ENCODE measurements at regions not wholly inside any gene's neighbourhood (a gene's known extent, or its start where the extent isn't known, plus 50 kb on each side); places are given as distances from the start of the nearest gene placed in this dataset.

- DNase-seq: no peak
These were observed 56.4 kb upstream of the PTGFR start for GRCh38 chr1:78434351-78434750.

DNA sequence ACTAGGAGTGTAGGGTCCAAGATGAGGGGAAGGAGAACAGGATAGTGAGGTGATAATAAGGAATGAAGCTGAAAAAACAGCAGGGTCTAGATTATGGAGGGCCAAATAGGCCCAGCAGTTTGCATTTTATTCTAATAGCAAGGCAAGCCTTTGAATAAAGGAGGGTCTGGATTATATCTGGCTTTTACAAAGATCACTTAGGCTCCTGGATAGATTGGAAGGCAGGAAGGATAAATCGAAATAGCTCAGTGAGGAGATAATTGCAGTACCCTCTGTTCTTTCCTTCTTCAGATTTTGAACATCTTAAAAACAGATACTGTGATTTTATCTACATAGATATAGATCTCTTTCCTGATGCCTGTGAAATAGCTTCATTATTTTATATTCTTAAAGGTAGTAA lies 53.8 kb upstream of the PTGFR start:
- no peak for DNase-seq

DNA sequence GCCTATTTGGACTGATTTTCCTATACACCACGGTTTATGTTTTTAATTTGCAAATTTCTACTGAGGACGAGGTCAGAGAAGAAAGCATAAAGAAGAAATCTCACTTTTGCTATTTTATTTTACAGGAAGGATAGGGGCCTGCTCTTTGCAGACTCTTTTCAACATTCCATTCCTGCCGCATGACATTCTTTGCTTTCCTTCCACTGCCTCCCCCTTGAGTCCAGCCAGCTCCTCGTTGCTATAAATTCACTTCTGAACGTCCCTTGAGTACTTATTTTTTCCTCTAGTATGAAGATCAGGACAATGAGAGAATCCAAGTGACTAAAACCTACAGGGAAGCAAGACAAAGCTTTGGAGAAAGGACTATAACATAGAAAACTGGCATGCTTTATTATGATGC lies 53.4 kb upstream of the PTGFR start:
- DNase-seq: no peak

- no peak for DNase-seq
These were observed 52.8 kb upstream of the PTGFR start for GRCh38 chr1:78437941-78438340.

DNA sequence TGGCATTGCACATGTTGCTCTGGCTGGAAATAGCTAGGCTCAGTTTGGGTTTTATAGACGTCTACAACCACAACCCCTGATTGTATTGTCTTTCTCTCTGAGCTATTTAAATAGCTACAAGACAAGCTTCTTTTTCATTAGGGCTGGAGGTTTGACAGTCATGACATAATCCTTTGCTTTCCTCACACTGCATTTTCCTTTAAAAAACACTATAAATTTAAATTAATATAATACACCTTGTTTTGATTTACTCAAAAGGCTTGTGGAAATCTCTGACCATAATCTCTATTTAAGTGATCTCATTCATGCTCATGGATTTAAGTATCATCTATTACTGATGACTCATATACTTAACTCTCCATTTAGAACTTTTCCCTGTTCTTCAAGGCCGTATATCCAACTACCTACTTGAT lies 50.4 kb upstream of the PTGFR start:
- no peak for DNase-seq

Measured in hematopoietic multipotent progenitor cell treated with erythropoietin and hydrocortisone succinate and interleukin-3 and kit ligand, for 4 days (in vitro differentiated cells).